Islet precursor cell (in vitro differentiated cells): ENCODE measurements at regions not wholly inside any gene's neighbourhood (a gene's known extent, or its start where the extent isn't known, plus 50 kb on each side); places are given as distances from the start of the nearest gene placed in this dataset.
"Not testable (repeated sequence)": the region's sequence is repeated elsewhere in the genome, so short reads cannot be mapped to it uniquely, and the experiment has no call there.

Experiments
- DNase-seq: peaks from one replicate; pipeline ENCODE4 v3.0.0-alpha.2; 2018

DNA sequence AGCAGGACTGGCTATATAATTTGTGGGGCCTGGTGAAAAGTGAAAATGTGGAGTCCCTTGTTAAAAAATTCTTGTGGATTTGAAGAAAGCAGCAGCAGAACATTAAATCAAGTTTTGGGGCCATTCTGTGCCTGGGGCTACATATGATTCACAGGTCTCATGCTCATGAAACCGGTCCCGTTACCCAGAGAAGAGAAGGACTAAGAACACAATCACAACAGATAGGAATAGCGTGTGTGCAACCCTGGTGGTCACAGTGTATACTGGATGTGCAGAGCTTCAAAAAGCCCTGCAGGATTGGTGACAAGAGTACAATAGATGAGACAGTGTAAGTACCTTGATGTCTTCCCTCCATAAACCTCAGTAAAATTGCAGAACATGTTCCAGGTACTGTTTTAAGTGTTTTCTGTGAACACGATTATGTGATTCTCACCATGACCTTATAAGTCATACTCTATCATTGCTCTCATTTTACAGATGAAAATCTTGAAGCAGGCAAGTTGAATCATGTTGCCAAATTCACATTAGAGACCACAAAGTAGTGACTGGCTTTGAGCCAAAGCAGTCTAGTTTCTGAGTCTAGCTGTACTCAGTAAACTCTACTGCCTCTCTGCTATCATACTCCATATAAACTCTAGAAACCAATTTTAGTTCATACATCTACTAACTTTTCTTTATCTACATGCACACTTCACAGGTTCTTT, 636.5 kb downstream of the TAF11L14 start:
- DNase-seq: no peak

DNA sequence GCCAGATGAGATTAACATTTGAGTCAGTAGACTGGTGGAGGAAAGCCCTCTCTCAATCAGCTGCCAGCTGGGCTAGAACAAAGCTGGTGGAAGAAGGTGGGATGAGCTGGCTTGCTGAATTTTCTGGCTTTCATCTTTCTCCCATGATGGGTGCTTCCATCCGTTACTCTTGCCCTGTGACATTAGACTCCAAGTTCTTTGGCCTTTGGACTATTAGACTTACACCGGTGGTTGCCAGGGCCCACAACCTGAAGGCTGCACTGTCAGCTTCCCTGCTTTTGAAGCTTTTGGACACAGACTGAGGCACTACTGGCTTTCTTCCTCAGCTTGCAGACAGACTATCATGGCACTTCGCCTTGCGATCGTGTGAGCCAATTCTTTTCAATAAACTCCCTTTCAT, 642.7 kb downstream of the TAF11L14 start:
- DNase-seq: no peak

DNA sequence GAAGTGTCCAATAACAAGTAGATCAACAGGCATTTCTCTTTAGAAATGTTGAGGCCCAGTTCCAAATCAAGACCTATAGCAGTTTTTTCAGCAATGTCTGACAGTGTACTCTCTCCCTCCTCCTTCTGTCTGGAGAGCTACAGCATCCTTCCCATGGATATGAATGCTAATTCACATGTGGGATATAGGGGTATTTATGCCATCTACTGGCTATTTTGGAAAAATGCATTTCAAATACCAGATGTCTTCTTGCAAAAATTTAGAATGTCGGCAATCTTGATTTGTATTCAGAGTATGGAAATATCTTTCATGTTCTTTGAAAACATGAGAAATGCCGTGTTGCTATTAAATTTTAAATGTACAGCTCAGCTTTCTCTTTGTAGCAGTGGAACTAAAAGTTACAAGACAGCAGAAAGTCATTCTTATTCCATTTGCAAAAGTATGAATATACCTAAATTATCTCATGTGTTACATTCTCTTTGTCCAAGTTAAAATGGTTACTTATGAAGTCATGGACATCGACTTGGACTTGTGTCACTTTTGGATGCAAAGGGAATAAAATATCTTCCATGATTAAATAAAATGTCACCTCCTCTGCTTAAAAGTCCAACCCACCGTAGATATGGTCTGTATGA, 647.8 kb downstream of the TAF11L14 start:
- no peak for DNase-seq

DNA sequence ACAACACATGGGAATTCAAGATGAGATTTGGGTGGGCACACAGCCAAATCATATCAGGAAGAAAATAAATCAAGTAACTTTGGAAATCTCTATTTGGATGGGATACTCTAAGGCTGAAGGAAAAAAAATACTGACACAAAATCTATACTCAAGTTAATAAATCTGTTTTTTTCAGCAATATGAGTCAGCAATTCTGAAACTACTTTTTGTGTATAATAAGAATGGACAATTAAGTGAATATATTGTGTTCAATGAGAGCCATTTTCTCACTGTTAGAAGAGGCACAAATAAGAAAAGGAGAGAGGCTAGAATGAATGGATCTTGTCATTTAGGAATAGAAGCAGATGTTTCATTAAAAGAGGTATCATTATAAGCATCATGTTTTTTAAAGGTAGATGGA, 651.0 kb downstream of the TAF11L14 start:
- no peak for DNase-seq

DNA sequence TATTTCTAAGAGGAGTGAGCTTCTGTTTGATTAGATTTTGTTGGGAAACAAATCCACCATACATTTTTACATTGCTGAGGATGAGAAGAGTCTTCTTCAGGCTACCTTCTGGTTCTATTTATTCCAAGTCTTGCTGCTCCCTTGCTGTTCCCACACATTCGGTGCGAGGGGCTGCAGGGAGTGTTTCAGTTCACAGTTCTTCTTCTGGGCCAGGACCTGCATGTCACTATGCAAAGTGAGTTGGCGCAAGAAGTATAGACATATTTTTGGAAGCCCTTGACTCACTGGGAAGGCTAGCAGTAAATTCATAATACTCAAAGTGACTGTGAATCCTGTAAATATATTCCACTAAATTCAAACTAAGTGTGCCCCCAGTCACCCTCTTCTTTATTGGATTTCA, 657.9 kb downstream of the TAF11L14 start:
- no peak for DNase-seq

DNA sequence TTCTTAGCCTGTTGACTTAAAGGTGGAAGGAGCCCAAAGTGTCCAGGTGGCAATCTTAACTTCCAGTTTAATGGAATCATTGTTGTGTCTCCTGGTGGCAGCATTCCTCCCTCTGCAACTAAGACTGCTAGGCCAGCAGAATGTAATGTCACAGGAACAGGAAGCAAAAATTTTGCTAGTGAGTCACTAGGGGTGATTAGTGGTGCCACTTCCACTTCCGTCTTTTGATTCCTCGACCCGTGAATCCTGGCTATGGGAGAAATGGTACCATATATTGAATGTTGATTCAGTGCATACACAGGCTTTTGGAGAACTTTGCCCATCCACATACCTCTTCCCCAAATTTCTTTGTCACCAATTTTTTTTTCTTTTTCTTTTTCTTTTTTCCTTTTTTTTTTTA, 661.4 kb downstream of the TAF11L14 start:
- not testable (repeated sequence) for DNase-seq

DNA sequence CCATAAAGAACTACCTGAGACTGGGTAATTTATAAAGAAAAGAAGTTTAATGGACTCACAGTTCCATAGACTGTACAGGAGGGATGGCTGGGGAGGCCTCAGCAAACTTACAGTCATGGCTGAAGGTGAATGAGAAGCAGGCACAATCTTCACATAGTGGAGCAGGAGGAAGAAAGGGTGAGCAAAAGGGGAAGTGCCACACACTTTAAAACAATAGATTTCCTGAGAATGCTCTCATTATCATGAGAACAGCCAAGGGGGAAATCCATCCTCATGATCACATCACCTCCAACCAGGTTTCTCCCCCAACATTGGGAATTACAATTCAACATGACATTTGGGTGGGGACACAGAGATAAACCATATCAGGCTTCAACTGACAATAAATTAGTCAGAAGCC, 664.9 kb downstream of the TAF11L14 start:
- no peak for DNase-seq

DNA sequence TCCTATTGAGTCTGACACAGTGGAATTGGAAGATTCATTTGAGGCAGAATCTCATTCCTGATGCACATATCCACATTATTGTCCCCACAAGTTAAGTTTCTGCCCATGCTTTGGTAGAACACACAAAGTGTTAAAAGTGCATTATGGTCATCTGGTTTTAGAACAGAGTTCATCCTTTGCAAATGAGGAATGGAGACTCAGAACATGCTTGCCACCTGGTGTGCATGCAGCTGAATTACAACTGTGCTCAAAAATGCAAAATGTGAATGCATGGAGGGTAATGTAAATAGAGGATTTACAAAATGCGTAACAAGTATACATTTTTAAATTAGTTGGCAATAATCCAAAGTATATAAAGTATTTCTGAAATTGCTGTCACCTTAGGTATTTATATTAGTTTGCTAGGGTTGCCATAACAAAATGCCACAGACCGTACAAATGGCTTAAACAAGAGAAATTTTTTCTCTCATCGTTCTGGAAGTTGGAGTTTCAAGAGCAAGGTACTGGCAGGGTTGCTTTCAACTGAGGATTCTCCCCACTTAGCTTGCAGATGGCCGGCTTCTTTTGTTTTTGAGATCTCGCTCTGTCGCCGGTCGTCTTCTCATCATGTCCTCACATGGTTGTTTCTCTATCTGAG, 671.1 kb downstream of the TAF11L14 start:
- DNase-seq: peak; percentile 61

DNA sequence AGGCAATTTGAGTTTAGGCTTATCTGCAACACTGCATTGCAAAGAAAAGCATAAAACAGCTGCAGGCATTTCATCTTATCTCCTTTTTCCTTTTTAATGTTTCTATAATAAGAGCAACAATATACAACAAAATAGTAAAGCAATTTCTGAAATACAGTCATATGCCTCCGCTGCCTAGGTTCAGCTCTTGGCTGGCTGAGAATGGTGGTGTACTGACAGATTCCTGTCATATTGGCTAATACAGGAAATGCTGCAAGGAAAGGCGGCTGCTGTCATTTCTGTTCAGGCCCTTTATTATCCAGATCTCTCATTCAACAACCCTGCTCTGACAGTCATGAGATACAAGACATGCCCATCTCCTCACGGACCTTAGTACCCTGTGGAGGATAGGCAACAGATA, 677.0 kb downstream of the TAF11L14 start:
- no peak for DNase-seq

DNA sequence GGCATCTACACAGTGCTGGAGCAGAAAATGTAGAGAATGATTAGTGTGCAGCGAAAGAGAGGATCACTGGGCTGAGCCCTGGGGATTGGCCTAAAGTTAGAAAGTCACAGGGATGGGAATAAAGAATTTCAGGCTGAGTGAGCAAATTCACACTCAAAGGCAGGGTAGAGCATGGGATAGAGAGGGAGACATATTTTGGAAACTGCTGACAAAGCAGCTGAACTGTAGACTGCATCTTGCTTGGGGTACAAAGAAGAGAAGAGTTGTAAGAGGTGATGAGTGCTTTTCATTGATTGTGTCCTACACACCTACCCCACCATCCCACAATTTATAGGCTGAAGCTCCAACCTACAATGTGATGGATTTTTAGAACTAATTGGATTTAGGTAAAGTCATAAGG, 677.8 kb downstream of the TAF11L14 start:
- no peak for DNase-seq

DNA sequence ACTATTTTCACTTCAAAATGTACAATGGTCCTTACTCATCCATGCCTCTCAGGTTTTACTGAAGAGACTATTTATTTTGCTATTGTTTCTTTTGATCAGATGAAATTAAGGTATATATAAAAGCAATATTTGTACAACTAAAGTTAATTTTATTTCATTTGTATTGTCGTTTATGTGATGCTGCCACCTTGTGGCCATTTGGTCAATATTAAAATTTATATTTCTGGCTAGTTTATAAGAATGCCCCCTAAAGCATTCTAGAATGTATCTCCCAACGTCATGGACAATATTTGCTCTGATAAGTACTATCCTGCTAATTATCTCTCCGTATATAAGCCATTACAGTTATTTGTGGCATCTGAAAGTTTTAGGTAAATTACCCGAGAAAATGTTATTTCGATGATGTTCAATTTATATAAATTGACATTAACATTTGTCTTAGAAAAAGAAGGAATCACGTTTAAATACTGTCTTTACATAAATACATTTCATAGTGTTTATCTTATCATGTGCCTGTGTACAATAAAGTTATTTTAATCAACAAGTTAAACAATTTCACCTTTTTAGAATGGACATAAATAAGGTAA, 680.0 kb downstream of the TAF11L14 start:
- DNase-seq: no peak

DNA sequence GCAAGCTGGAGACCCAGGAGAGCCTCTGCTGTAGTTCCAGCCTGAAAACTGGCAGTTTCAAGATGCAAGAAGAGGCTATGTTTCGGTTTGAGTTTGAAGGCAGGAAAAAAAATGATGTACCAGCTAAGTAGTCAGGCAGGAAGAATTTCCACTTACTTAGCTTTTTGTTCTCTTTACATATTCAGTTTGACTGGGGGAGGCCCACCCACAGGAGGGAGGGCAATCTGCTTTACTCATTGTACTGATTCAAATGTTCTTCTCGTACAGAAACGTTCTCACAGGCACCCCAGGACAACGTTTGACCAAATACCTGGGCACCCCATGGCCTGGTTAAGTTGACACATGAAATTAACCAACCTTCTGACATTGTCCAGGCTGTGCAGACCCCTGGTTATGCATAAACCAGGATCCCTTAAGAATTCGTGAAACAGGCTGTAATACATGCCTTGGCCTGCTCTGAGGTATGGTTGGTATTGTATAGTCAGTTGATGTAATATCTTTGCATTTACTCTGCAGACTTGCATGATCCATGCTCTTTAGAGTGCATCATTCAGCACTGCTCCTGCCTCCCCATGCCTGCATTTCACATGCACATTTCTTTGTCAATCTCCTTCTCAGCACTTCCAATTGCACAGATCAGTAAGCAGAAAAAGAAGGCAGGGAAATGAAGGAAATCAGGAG, 687.1 kb downstream of the TAF11L14 start:
- no peak for DNase-seq

DNA sequence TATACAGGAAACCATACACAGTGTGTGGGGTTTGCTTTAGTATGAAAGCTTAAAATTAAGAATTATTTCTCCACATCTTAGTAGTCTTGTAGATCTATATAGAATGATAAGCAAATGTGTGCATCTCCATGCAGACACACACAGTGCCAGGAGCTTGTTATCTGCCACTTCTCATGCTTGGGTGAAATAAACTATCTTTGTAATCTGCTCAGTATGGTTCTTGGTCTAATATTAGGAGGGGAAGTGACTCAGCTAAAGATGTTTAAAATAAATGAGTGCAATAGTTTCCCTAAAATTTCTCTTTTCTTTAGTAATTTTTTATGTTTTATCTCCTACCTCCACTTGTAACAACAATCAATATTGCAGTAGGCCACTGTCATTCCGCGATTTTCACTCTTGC, 689.6 kb downstream of the TAF11L14 start:
- DNase-seq: no peak

DNA sequence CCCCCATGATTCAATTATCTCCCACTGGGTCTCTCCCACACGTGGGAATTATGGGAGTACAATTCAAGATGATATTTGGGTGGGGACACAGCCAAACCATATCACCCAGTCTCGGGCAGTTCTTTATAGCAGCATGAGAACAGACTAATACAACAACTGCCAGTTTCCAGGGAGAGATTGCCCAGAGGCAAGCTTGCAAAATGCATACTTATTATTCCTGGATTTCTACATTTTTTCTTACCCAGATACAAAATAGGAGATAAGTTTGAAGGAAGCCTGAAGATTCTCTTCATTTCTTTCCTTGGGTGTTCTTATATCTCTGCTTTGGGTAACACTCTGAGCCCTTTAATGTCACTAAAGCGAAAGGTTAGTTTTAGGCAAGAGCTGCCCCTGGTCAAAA, 691.2 kb downstream of the TAF11L14 start:
- no peak for DNase-seq

DNA sequence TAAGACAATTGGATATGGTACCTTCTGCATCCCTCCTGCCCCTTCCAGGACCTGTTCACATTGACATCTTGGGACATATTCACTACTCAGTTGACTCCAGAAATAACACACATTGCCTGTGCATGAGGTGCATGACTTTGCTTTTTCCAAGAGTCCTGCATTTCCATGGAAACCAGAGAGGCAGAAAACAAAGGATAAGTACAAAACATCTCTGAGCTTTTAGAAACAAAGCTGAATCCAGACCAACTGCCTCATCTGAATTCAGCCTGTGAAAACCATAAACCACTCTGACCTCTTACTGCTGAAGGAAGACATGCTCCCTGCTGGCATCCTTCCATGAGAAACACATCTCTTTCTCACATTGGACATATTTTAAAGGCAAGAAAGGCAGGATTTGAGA, 695.1 kb downstream of the TAF11L14 start:
- DNase-seq: no peak

DNA sequence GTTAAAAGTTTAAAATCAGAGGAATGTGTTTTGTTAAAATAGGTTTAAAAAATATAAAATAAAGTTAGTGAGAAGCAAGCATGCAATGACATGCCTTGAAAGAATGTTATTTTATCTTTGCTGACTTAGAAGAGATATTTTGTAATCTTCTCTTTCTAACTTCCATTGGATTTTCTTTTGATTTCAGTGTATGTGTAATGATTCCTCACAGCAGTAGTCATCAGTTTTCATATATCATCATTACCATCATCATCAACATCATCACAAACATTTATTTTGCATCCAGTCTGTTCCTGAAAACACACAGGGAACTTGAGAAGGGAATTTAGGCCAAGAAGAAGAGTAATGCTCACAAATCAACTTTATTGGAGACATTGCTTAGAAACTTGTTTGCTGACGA, 699.6 kb downstream of the TAF11L14 start:
- DNase-seq: no peak

DNA sequence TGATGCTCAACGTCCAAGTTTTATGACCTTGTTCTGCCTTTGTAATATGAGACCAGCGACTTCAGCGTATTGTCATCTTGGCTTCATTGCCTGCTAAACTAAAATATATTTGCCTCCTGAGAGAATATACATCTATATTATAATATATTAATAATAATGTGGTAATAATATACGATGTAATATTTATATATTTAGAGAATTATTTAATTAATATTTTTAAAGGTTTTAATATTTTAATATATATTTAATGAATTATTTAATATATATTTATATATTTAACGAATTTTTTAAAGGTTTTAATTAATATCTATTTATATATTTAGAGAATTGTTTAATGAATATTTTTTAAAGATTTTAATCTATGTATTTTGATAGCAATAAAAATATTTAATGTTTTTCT, 700.7 kb downstream of the TAF11L14 start:
- DNase-seq: no peak

DNA sequence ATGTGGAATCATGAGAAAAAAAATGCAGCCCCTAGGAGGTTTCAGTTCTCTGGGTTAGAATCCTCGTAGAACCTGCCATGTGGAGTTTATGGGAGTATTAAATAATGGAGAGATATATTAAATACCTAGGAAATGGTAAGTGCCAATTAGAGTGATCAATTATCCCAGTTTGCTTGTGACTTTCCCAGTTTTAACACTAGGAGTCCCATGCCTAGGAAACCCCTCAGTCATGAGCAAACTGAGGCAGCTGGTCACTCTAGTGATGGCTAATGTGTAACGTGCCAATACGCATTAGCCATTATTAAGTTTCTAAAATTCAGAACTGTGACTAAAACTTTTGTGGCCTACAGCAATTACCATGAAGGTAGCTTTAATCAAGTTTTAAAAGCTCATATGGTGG, 720.6 kb downstream of the TAF11L14 start:
- DNase-seq: no peak

DNA sequence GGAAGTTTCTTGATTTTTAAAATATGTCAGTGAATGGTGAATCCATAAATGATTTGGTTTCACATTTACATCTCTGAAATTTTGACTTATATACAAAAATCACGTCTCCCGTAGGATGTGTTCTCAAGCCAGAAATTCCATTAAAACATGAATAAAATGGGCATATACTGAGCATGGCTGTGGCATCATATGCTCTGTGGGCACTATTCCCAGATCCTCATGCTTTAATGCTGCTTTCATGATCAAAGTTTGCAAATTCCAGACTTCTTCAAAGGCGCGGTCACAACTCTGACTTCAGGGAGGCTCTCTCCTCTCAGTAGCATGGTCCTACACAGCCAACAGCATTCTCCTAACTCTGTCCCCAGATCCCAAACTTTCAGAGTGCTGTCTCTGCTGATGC, 723.2 kb downstream of the TAF11L14 start:
- no peak for DNase-seq

DNA sequence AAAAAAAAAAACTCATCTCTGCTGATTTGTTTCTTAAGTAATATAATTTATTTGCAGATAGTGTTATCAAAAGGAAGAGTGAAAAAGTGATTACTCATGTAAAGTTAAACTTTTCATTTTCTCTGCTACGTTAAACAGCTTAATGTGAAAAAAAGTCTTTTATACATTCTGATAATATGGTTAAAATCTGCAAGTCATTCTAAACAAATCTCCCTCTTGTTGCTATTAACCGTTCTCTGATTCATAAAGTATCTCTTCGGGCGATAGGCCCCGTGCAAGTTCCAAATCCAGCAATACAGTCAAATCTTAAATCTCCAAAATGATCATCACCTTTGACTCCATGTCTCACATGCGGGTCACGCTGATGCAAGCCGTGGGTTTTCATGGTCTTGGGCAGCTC, 732.0 kb downstream of the TAF11L14 start:
- no peak for DNase-seq

DNA sequence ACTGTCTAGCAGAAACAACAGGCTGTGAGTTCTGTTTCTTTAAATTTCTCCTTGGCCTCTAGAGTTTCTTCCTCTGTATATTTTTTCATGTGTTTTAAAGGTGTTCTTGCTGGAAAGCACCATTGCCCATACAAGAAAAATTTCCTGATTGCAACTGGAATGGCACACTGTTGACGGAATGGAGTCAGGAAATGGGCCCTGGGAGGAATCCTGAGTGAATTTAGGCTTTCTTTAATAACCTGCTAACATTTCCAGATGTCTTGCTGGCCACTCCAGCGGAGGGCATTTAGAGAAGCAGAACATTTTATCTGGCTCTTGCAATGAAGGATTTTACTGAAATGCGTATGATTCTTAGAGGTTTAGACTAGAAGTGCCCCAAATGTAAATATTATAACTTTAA, 736.3 kb downstream of the TAF11L14 start:
- no peak for DNase-seq

DNA sequence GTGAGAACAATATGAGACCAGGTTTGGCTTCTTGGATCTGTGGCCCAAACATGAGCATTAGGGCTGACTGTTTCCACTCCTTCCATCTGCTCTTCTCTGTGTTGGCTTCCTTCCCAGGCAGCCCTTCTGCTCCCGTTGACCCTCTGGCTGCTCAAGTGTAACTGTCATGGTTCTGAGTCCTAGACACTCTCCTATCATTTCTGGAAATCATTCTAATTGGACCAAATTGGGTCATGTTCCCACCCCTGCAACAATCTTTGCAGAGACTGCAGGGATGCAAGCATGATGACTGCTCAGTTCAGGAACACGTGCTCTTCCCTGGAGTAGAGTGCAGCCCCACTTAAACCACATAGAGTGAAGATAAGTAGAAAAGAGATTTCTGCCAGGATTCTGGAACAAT, 741.4 kb downstream of the TAF11L14 start:
- no peak for DNase-seq

DNA sequence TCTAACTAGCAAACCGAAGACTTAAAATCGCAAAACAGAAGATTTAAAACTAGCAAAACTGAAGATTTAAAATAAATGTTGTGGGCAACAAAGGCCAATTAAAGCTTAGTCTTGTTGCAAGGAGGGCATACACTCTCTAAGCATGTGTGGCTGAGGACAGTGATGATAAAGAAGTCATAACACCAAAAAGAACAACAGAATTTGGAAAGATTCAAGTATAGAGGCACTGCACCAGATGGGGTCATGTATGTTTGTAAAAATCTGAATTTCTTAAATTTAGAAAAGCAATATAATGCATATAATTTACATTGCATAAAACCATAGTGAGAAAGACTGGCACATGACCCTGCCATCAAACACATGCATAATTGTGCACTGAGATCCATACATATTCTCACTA, 743.8 kb downstream of the TAF11L14 start:
- DNase-seq: no peak

DNA sequence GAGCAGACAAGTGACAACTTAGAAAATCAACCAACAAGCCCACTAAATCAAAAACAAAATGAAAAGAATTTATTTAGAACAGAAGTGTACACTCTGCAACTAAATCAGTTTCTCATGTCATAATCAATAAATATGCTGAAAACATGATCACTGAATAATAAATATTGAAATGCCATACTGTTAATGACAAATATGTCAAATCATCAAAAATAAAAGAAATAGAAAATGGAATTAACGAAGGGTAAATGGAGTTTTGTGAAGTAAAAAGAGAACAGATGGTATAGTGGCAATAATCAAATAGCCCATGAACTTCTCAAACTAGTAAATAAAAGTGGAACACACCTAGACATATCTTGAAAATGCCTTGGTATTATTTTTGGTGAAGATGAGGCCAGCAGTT, 744.9 kb downstream of the TAF11L14 start:
- no peak for DNase-seq
